ENCODE measurements at regions not wholly inside any gene's neighbourhood (a gene's known extent, or its start where the extent isn't known, plus 50 kb on each side); places are given as distances from the start of the nearest gene placed in this dataset.

GRCh38 chr3:71910108-71910507 is 125.2 kb upstream of the PROK2 start:
- Histone ChIP-seq H2AFZ (peak overlapping the region; percentile 95), H3K4me2 (no peak overlapping the region), H4K20me1 (replicated peaks; ENCODE audit: insufficient read depth) (no peaks in the 10 kb centered on the region), H3K36me3 (ENCODE audit: insufficient read depth) (no peaks in the 10 kb centered on the region), H3F3A (replicated peaks; ENCODE audit: low read depth) (no peaks in the 10 kb centered on the region), H3K4me3 (no peak overlapping the region), H3K9me2 (ENCODE audit: insufficient read depth) (no peaks in the 10 kb centered on the region), H3K4me1 (ENCODE audit: insufficient read depth) (peaks cover 15% of the 10 kb centered on the region), H3K27me3 (ENCODE audit: insufficient read depth) (no peaks in the 10 kb centered on the region), H3K79me2 (replicated peaks; ENCODE audit: insufficient read depth) (no peaks in the 10 kb centered on the region), H3K27ac (ENCODE audit: low read depth) (no peak overlapping the region)
- H3K9me3 Mint-ChIP-seq, result peaks cover 8% of the 10 kb centered on the region
- no peak overlapping the region for H3K4me3 Mint-ChIP-seq
- H3K27me3 Mint-ChIP-seq (ENCODE audit: insufficient read depth, low read depth, poor library complexity), result no peaks in the 10 kb centered on the region
- DNase-seq (ENCODE audit: low spot score) (peak; percentile 36), ATAC-seq (peak; percentile 56)
- TF ChIP-seq NANOG (IDR thresholded peaks at IDR 0.05; ENCODE audit: borderline replicate concordance), result no peak
- peaks cover 10% of the 10 kb centered on the region for H3K4me1 Mint-ChIP-seq
- peak overlapping the region; percentile 26; the same call in 1 of the 2 replicates for H3K27ac Mint-ChIP-seq
- H3K36me3 Mint-ChIP-seq (ENCODE audit: low read depth), result peaks cover 6% of the 10 kb centered on the region; the same call in 1 of the 3 replicates

GRCh38 chr3:71907996-71908395 is 123.0 kb upstream of the PROK2 start:
- Histone ChIP-seq H3K27me3 (ENCODE audit: insufficient read depth) (no peaks in the 10 kb centered on the region), H3K4me1 (ENCODE audit: insufficient read depth) (peaks cover 15% of the 10 kb centered on the region), H4K20me1 (replicated peaks; ENCODE audit: insufficient read depth) (no peaks in the 10 kb centered on the region), H3K9me2 (ENCODE audit: insufficient read depth) (no peaks in the 10 kb centered on the region), H3F3A (replicated peaks; ENCODE audit: low read depth) (no peaks in the 10 kb centered on the region), H2AFZ (0 out of 2 replicates have a peak overlapping the region, but pooled peaks have one; percentile 95), H3K79me2 (replicated peaks; ENCODE audit: insufficient read depth) (no peaks in the 10 kb centered on the region), H3K4me3 (no peak overlapping the region), H3K4me2 (no peak overlapping the region), H3K36me3 (ENCODE audit: insufficient read depth) (no peaks in the 10 kb centered on the region), H3K27ac (ENCODE audit: low read depth) (no peak overlapping the region)
- no peak overlapping the region for H3K27ac Mint-ChIP-seq
- DNase-seq (ENCODE audit: low spot score) (no peak), ATAC-seq (no peak)
- TF ChIP-seq CTCF (conservative IDR thresholded peaks at IDR 0.05; ENCODE audit: low read depth in 2 of 2) (0 out of 4 replicates have a peak, but pooled peaks of 1 of the 2 experiments have one; percentile 4), CREB1 (CRISPR knock-in tag; IDR thresholded peaks at IDR 0.05; ENCODE audit: low read depth) (no peak)
- peaks cover 6% of the 10 kb centered on the region; the same call in 1 of the 3 replicates for H3K36me3 Mint-ChIP-seq (ENCODE audit: low read depth)
- H3K27me3 Mint-ChIP-seq (ENCODE audit: insufficient read depth, low read depth, poor library complexity), result no peaks in the 10 kb centered on the region
- peaks cover 10% of the 10 kb centered on the region for H3K4me1 Mint-ChIP-seq
- H3K9me3 Mint-ChIP-seq, result peaks cover 8% of the 10 kb centered on the region
- no peak overlapping the region for H3K4me3 Mint-ChIP-seq

- H3K27me3 Mint-ChIP-seq (ENCODE audit: insufficient read depth, low read depth, poor library complexity), result no peaks in the 10 kb centered on the region
- TF ChIP-seq STAT1 (IDR thresholded peaks at IDR 0.05; ENCODE audit: unreplicated experiment) (no peak), REST (IDR thresholded peaks at IDR 0.05; ENCODE audit: unreplicated experiment) (no peak), ZNF331 (CRISPR knock-in tag; IDR thresholded peaks at IDR 0.05; ENCODE audit: low read depth) (no peak)
- no peak overlapping the region for H3K27ac ChIP-seq (ENCODE audit: low read depth)
- ATAC-seq (no peak), DNase-seq (ENCODE audit: low spot score) (no peak)
- no peak overlapping the region for H3K4me3 ChIP-seq
- no peaks in the 10 kb centered on the region for H3F3A ChIP-seq (replicated peaks; ENCODE audit: low read depth)
- H3K79me2 ChIP-seq (replicated peaks; ENCODE audit: insufficient read depth), result no peaks in the 10 kb centered on the region
- H3K36me3 ChIP-seq (ENCODE audit: insufficient read depth), result no peaks in the 10 kb centered on the region
- peaks cover 17% of the 10 kb centered on the region for H3K4me1 Mint-ChIP-seq
- H3K27ac Mint-ChIP-seq, result no peak overlapping the region
- no peak overlapping the region for H2AFZ ChIP-seq
- peaks cover 20% of the 10 kb centered on the region for H3K4me1 ChIP-seq (ENCODE audit: insufficient read depth)
- no peaks in the 10 kb centered on the region for H3K27me3 ChIP-seq (ENCODE audit: insufficient read depth)
- H3K4me2 ChIP-seq, result no peak overlapping the region
- no peak overlapping the region for H3K4me3 Mint-ChIP-seq
- peaks cover 5% of the 10 kb centered on the region for H3K9me3 Mint-ChIP-seq
- H3K36me3 Mint-ChIP-seq (ENCODE audit: low read depth), result peaks cover 3% of the 10 kb centered on the region; the same call in 1 of the 3 replicates
- H4K20me1 ChIP-seq (replicated peaks; ENCODE audit: insufficient read depth), result no peaks in the 10 kb centered on the region
- H3K9me2 ChIP-seq (ENCODE audit: insufficient read depth), result no peaks in the 10 kb centered on the region
Measured at GRCh38 chr3:71906976-71907375, 122.0 kb upstream of the PROK2 start.
